Activated naive CD4-positive, alpha-beta T cell treated with anti-CD3 and anti-CD28 coated beads, Interleukin-2, amount 50 U/mL, for 72 hours (primary cell): ENCODE measurements at regions not wholly inside any gene's neighbourhood (a gene's known extent, or its start where the extent isn't known, plus 50 kb on each side); places are given as distances from the start of the nearest gene placed in this dataset.

Experiments used
- ATAC-seq, 2 donors: fragments of 150-1000 bp; cut with Tn5 transposase; 2 replicates each; pipeline ENCODE4 v1.10.0; 2021; ENCODE audit warnings: mild to moderate bottlenecking in 2 of 2, moderate library complexity in 2 of 2
- DNase-seq, 2 donors: peaks; one replicate each; pipeline ENCODE4 v3.0.0; 2021 to 2022; ENCODE audit warnings: low spot score in 2 of 2
- H3K27ac Mint-ChIP-seq, 2 donors: one replicate each; pipeline ENCODE4 v1.8.0; 2022; ENCODE audit warnings: mild to moderate bottlenecking in 2 of 2, mixed read lengths in 2 of 2
- H3K36me3 Mint-ChIP-seq, 2 donors: one replicate each; pipeline ENCODE4 v1.8.0; 2022; ENCODE audit warnings: mixed read lengths in 2 of 2
- H3K9me3 Mint-ChIP-seq, 2 donors: one replicate each; pipeline ENCODE4 v1.8.0; 2022; ENCODE audit warnings: mixed read lengths in 2 of 2

GRCh38 chr2:144939590-144939989 lies 419.7 kb upstream of the ZEB2 start:
- DNase-seq, result no peak
- no peak for ATAC-seq
- H3K27ac Mint-ChIP-seq, result no peak overlapping the region
- no peaks in the 10 kb centered on the region for H3K36me3 Mint-ChIP-seq
- no peaks in the 10 kb centered on the region for H3K9me3 Mint-ChIP-seq

- ATAC-seq (no peak), DNase-seq (no peak)
- no peak overlapping the region for H3K27ac Mint-ChIP-seq
- H3K36me3 Mint-ChIP-seq, result no peaks in the 10 kb centered on the region
- no peaks in the 10 kb centered on the region for H3K9me3 Mint-ChIP-seq
Observed at GRCh38 chr2:144937910-144938709, 418.2 kb upstream of the ZEB2 start.

- no peaks in the 10 kb centered on the region for H3K9me3 Mint-ChIP-seq
- no peaks in the 10 kb centered on the region for H3K36me3 Mint-ChIP-seq
- DNase-seq (no peak), ATAC-seq (no peak)
- H3K27ac Mint-ChIP-seq, result no peak overlapping the region
Observed at GRCh38 chr2:144937066-144937465, 417.1 kb upstream of the ZEB2 start.

GRCh38 chr2:144936442-144936841 lies 416.5 kb upstream of the ZEB2 start:
- Mint-ChIP-seq H3K27ac (no peak overlapping the region), H3K9me3 (no peaks in the 10 kb centered on the region), H3K36me3 (no peaks in the 10 kb centered on the region)
- DNase-seq (no peak), ATAC-seq (no peak)

GRCh38 chr2:144935736-144936135 lies 415.8 kb upstream of the ZEB2 start:
- no peak overlapping the region for H3K27ac Mint-ChIP-seq
- DNase-seq (no peak), ATAC-seq (no peak)
- H3K9me3 Mint-ChIP-seq, result no peaks in the 10 kb centered on the region
- no peaks in the 10 kb centered on the region for H3K36me3 Mint-ChIP-seq

GRCh38 chr2:144935191-144935590 lies 415.3 kb upstream of the ZEB2 start:
- Mint-ChIP-seq H3K36me3 (no peaks in the 10 kb centered on the region), H3K27ac (no peak overlapping the region), H3K9me3 (no peaks in the 10 kb centered on the region)
- ATAC-seq, result no peak
- no peak for DNase-seq

- DNase-seq (no peak), ATAC-seq (no peak)
- Mint-ChIP-seq H3K27ac (no peak overlapping the region), H3K36me3 (peaks cover 0 to 5% of the 10 kb centered on the region in 2 donors), H3K9me3 (peaks cover 8 to 11% of the 10 kb centered on the region in 2 donors)
Observed at GRCh38 chr2:144931960-144932359, 412.0 kb upstream of the ZEB2 start.

GRCh38 chr2:144931480-144931879 lies 411.6 kb upstream of the ZEB2 start:
- Mint-ChIP-seq H3K36me3 (peaks cover 0 to 5% of the 10 kb centered on the region in 2 donors), H3K27ac (no peak overlapping the region), H3K9me3 (peaks cover 8 to 11% of the 10 kb centered on the region in 2 donors)
- no peak for DNase-seq
- ATAC-seq, result no peak

- no peak for DNase-seq
- Mint-ChIP-seq H3K9me3 (peaks cover 14 to 18% of the 10 kb centered on the region in 2 donors), H3K36me3 (peaks cover 0 to 5% of the 10 kb centered on the region in 2 donors), H3K27ac (no peak overlapping the region)
- no peak for ATAC-seq
Observed at GRCh38 chr2:144927429-144927828, 407.5 kb upstream of the ZEB2 start.

GRCh38 chr2:144925886-144926285 lies 406.0 kb upstream of the ZEB2 start:
- H3K9me3 Mint-ChIP-seq, result peaks cover 14 to 19% of the 10 kb centered on the region in 2 donors
- peaks cover 0 to 5% of the 10 kb centered on the region in 2 donors for H3K36me3 Mint-ChIP-seq
- DNase-seq (no peak), ATAC-seq (no peak)
- H3K27ac Mint-ChIP-seq, result no peak overlapping the region

GRCh38 chr2:144924827-144925226 lies 404.9 kb upstream of the ZEB2 start:
- Mint-ChIP-seq H3K9me3 (peaks cover 14 to 23% of the 10 kb centered on the region in 2 donors), H3K27ac (no peak overlapping the region)
- ATAC-seq, result no peak

GRCh38 chr2:144922519-144922918 lies 402.6 kb upstream of the ZEB2 start:
- peak in 1 of 2 donors; percentile 38 for ATAC-seq
- H3K36me3 Mint-ChIP-seq, result no peaks in the 10 kb centered on the region
- DNase-seq, result no peak

More at GRCh38 chr2:144924827-144925226, 404.9 kb upstream of the ZEB2 start:
- no peak for DNase-seq
- peaks cover 0 to 5% of the 10 kb centered on the region in 2 donors for H3K36me3 Mint-ChIP-seq

GRCh38 chr2:144920755-144921530 lies 401.0 kb upstream of the ZEB2 start:
- Mint-ChIP-seq H3K36me3 (no peaks in the 10 kb centered on the region), H3K27ac (no peak overlapping the region), H3K9me3 (peaks cover 3 to 14% of the 10 kb centered on the region in 2 donors)
- no peak for ATAC-seq
- DNase-seq, result no peak

More at GRCh38 chr2:144922519-144922918, 402.6 kb upstream of the ZEB2 start:
- H3K27ac Mint-ChIP-seq, result no peak overlapping the region
- peaks cover 4 to 15% of the 10 kb centered on the region in 2 donors for H3K9me3 Mint-ChIP-seq

- ATAC-seq, result no peak
- no peak overlapping the region for H3K27ac Mint-ChIP-seq
- no peak for DNase-seq
- no peaks in the 10 kb centered on the region for H3K36me3 Mint-ChIP-seq
- no peaks in the 10 kb centered on the region for H3K9me3 Mint-ChIP-seq
Observed at GRCh38 chr2:144914622-144915318, 394.9 kb upstream of the ZEB2 start.

GRCh38 chr2:144914113-144914512 lies 394.2 kb upstream of the ZEB2 start:
- DNase-seq, result no peak
- Mint-ChIP-seq H3K36me3 (no peaks in the 10 kb centered on the region), H3K27ac (no peak overlapping the region), H3K9me3 (no peaks in the 10 kb centered on the region)
- ATAC-seq, result no peak

GRCh38 chr2:144912206-144912605 lies 392.3 kb upstream of the ZEB2 start:
- DNase-seq (no peak), ATAC-seq (no peak)
- no peak overlapping the region for H3K27ac Mint-ChIP-seq
- no peaks in the 10 kb centered on the region for H3K36me3 Mint-ChIP-seq
- no peaks in the 10 kb centered on the region for H3K9me3 Mint-ChIP-seq

GRCh38 chr2:144905956-144906355 lies 386.0 kb upstream of the ZEB2 start:
- no peak for DNase-seq

More at GRCh38 chr2:144905956-144906355, 386.0 kb upstream of the ZEB2 start:
- peaks cover 0 to 7% of the 10 kb centered on the region in 2 donors for H3K36me3 Mint-ChIP-seq
- peaks cover 6% of the 10 kb centered on the region in 2 donors for H3K9me3 Mint-ChIP-seq
- no peak for ATAC-seq
- H3K27ac Mint-ChIP-seq, result no peak overlapping the region
